ENCODE measurements at regions not wholly inside any gene's neighbourhood (a gene's known extent, or its start where the extent isn't known, plus 50 kb on each side); places are given as distances from the start of the nearest gene placed in this dataset.

DNA sequence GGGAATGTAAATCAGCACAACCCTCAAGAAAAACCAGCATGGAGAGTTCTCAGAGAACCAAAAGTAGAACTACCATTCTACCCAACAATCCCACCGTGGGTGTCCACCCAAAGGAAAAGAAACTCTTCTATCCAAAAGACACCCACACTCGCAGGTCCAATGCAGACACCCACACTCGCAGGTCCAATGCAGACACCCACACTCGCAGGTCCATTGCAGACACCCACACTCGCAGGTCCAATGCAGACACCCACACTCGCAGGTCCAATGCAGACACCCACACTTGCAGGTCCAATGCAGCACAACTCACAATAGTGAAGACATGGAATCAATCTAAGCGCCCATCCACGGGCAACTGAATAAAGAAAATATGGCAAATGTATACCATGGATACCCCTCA, 77.0 kb upstream of the RPH3AL start:
- TF ChIP-seq POLR2A (IDR thresholded peaks at IDR 0.05; ENCODE audit: low read depth, low read length): no peak
- no peak for TF ChIP-seq TAF1 (IDR thresholded peaks at IDR 0.05; ENCODE audit: low read depth, low read length)
- no peak for TF ChIP-seq POLR2AphosphoS5 (IDR thresholded peaks at IDR 0.05; ENCODE audit: low read depth, low read length)
- TF ChIP-seq SPI1 (IDR thresholded peaks at IDR 0.05; ENCODE audit: low read depth, low read length): no peak
- TF ChIP-seq PAX5 (IDR thresholded peaks at IDR 0.05; ENCODE audit: insufficient read depth, low read length, severe bottlenecking): no peak
